CD8-positive, alpha-beta memory T cell (primary cell): ENCODE measurements at regions not wholly inside any gene's neighbourhood (a gene's known extent, or its start where the extent isn't known, plus 50 kb on each side); places are given as distances from the start of the nearest gene placed in this dataset.
"Not testable (repeated sequence)": the region's sequence is repeated elsewhere in the genome, so short reads cannot be mapped to it uniquely, and the experiment has no call there.

Experiments
- CTCF ChIA-PET: fragments of 350-600 bp; sonication (Branson Sonifier 250); formaldehyde crosslinking; loops from one replicate; lab custom pipeline; 2021; ENCODE audit warnings: antibody characterized with exemption; lab: Charles Lee
- POLR2A ChIA-PET: fragments of 350-600 bp; sonication (Branson Sonifier 250); formaldehyde crosslinking; loops from one replicate; lab custom pipeline; 2021; ENCODE audit warnings: antibody characterized with exemption; lab: Charles Lee
- DNase-seq, 5 donors: peaks; one replicate each; pipeline versions ENCODE4 v3.0.0 to v3.0.0-alpha.2; 2020 to 2022; ENCODE audit warnings: mixed read lengths in 1 of 5
- H3K27ac ChIP-seq: one replicate; pipeline ENCODE4 v1.7.0; 2013; ENCODE audit warnings: low read depth, mild to moderate bottlenecking, low read length, moderate library complexity
- H3K27me3 ChIP-seq: 2 replicates; pipeline ENCODE4 v1.7.0; 2013; ENCODE audit warnings: low read length, mild to moderate bottlenecking; ENCODE audit not compliant: insufficient read depth, poor library complexity, severe bottlenecking
- H3K36me3 ChIP-seq: 2 replicates; pipeline ENCODE4 v1.7.0; 2013; ENCODE audit warnings: mild to moderate bottlenecking, low read length, moderate library complexity; ENCODE audit not compliant: insufficient read depth
- H3K4me1 ChIP-seq: 2 replicates; pipeline ENCODE4 v1.7.0; 2013; ENCODE audit warnings: mild to moderate bottlenecking, low read length, moderate library complexity; ENCODE audit not compliant: insufficient read depth
- H3K4me3 ChIP-seq: 2 replicates; pipeline ENCODE4 v1.7.0; 2013; ENCODE audit warnings: mild to moderate bottlenecking, low read length
- H3K9me3 ChIP-seq: 2 replicates; pipeline ENCODE4 v1.7.0; 2013; ENCODE audit warnings: mild to moderate bottlenecking, low read length
- H3K27ac Mint-ChIP-seq, 8 donors: one replicate each; pipeline ENCODE4 v1.8.0; 2020 to 2021; ENCODE audit warnings: mixed read lengths in 8 of 8, mild to moderate bottlenecking in 6 of 8, inconsistent platforms in 3 of 8, moderate library complexity in 3 of 8
- H3K27me3 Mint-ChIP-seq, 2 donors: one replicate each; pipeline ENCODE4 v1.8.0; 2020 to 2021; ENCODE audit warnings: mixed read lengths in 2 of 2, mild to moderate bottlenecking in 1 of 2, moderate library complexity in 1 of 2
- H3K36me3 Mint-ChIP-seq, 3 donors: one replicate each; pipeline ENCODE4 v1.8.0; 2020 to 2021; ENCODE audit warnings: mixed read lengths in 3 of 3, inconsistent platforms in 1 of 3, mild to moderate bottlenecking in 1 of 3
- H3K4me1 Mint-ChIP-seq, 3 donors: one replicate each; pipeline ENCODE4 v1.8.0; 2020 to 2021; ENCODE audit warnings: mixed read lengths in 3 of 3, inconsistent platforms in 1 of 3, mild to moderate bottlenecking in 1 of 3
- H3K4me3 Mint-ChIP-seq, 7 donors: one replicate each; pipeline ENCODE4 v1.8.0; 2020 to 2021; ENCODE audit warnings: mixed read lengths in 7 of 7, mild to moderate bottlenecking in 6 of 7, moderate library complexity in 4 of 7, inconsistent platforms in 2 of 7
- H3K9me3 Mint-ChIP-seq, 5 donors: one replicate each; pipeline ENCODE4 v1.8.0; 2020 to 2022; ENCODE audit warnings: mixed read lengths in 5 of 5, mild to moderate bottlenecking in 3 of 5, moderate library complexity in 2 of 5, inconsistent platforms in 1 of 5

DNA sequence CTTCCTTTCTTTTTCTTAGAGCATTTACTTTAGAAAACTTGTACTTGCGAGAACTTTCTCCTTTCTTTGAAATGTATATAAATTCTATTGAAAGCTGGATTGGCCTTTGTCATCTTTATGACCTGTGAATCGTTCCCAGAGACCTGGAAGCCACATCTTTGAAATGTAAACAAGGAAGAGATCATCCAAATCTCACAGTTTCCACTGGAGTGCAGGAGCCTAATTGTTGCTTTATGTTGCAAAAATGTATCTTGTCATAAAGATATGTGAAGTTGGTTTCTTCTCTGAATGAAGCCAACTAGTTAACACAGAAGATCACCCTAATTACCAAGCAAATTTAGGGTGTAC lies 1101.8 kb downstream of the TAF11L14 start:
- H3K4me1 Mint-ChIP-seq, result peaks cover 48 to 67% (median 67%) of the 10 kb centered on the region in 3 donors
- peaks cover 23 to 59% (median 26%) of the 10 kb centered on the region in 3 donors for H3K36me3 Mint-ChIP-seq
- no peaks in the 10 kb centered on the region for H3K9me3 Mint-ChIP-seq
- DNase-seq, result no peak
- peak overlapping the region in 3 of 8 donors; percentile 12 to 58 (median 17) for H3K27ac Mint-ChIP-seq
- Histone ChIP-seq H3K27ac (no peak overlapping the region), H3K9me3 (no peaks in the 10 kb centered on the region), H3K36me3 (peaks cover 7% of the 10 kb centered on the region), H3K27me3 (no peaks in the 10 kb centered on the region), H3K4me3 (no peak overlapping the region), H3K4me1 (peaks cover 16% of the 10 kb centered on the region)
- H3K4me3 Mint-ChIP-seq, result no peak overlapping the region
- no peaks in the 10 kb centered on the region for H3K27me3 Mint-ChIP-seq
- ChIA-PET POLR2A (interaction anchor here (0.9 kb wide), 1 partner anchor 10 kb away, joined by 3 read pairs; no protein-coding TSS in a partner anchor), CTCF (interaction anchor here (0.6 kb wide), 1 partner anchor 25 kb away, joined by 3 read pairs; no protein-coding TSS in a partner anchor)

DNA sequence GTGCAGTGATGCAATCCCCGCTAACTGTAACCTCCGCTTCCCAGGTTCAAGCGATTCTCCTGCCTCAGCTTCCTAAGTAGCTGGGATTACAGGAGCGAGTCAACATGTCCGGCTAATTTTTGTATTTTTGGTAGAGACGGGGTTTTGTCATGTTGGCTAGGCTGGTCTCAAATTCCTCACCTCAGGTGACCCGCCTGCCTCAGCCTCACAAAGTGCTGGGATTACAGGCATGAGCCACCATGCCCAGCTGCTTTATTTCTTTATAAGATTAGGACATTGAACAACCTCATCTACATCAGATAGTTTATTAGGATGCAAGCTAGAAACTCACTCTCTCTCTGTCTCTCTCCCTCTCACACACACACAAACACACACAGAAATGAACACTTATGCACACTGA lies 1102.5 kb downstream of the TAF11L14 start:
- peaks cover 20% of the 10 kb centered on the region for H3K4me1 ChIP-seq
- H3K9me3 Mint-ChIP-seq, H3K27ac ChIP-seq, H3K27me3 Mint-ChIP-seq, H3K27me3 ChIP-seq, CTCF ChIA-PET, H3K4me3 Mint-ChIP-seq, H3K9me3 ChIP-seq, DNase-seq, H3K4me3 ChIP-seq, H3K36me3 ChIP-seq: not testable (repeated sequence)
- H3K4me1 Mint-ChIP-seq, result peaks cover 53 to 74% (median 72%) of the 10 kb centered on the region in 3 donors
- peak overlapping the region in 5 of 8 donors; percentile 12 to 63 (median 29) for H3K27ac Mint-ChIP-seq
- POLR2A ChIA-PET, result interaction anchor here (0.9 kb wide), 1 partner anchor 9 kb away, joined by 3 read pairs; no protein-coding TSS in a partner anchor
- peaks cover 21 to 57% (median 25%) of the 10 kb centered on the region in 3 donors for H3K36me3 Mint-ChIP-seq

DNA sequence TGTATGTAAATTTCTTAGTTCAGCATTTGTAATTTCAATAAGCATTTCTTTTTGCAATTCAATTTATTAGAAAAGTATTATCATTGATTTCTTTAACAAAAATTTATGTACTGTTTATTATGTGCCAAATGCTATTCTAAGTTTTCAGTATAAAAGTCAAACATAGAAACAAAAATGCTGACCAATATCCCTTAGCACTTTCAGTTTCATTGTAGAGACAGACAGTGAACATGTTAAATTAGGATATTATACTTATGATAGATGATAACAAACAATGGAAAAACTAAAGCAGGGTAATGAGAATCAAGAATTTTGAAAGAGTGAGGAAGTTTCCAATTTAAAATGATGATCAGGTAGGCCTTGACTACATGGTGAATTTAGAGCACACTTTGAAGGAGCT lies 1106.0 kb downstream of the TAF11L14 start:
- ChIA-PET CTCF (no interaction called here), POLR2A (no interaction called here)
- Histone ChIP-seq H3K36me3 (no peaks in the 10 kb centered on the region), H3K9me3 (no peaks in the 10 kb centered on the region), H3K27ac (no peak overlapping the region), H3K4me3 (no peak overlapping the region), H3K4me1 (peaks cover 48% of the 10 kb centered on the region), H3K27me3 (no peaks in the 10 kb centered on the region)
- peak overlapping the region in 2 of 8 donors; percentile 0 to 25 for H3K27ac Mint-ChIP-seq
- H3K4me1 Mint-ChIP-seq, result peaks cover 72 to 91% (median 87%) of the 10 kb centered on the region in 3 donors
- no peaks in the 10 kb centered on the region for H3K27me3 Mint-ChIP-seq
- no peak for DNase-seq
- peak overlapping the region; percentile 35 to 72 (median 52) for H3K4me3 Mint-ChIP-seq
- no peaks in the 10 kb centered on the region for H3K9me3 Mint-ChIP-seq
- peaks cover 3 to 47% (median 9%) of the 10 kb centered on the region in 3 donors for H3K36me3 Mint-ChIP-seq

DNA sequence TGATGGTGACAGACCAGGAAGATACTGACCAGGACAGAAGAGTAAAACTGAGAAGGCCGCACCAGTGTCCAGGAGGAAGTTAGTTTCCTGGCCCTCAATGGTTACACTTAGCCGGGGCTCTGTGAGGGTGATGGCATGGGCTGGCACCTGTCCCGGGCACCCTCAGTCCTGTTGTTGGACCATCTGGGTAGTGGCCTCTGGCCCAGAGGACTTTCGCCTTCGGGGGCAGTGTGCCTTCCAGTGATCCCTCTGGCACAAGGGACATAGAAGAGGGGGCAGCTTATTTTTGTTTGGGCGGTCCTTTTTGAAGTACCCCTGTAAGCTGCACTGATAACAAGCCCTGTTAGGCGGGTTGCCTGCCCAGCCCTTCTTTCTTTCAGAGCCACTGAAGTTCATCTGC lies 1108.6 kb downstream of the TAF11L14 start:
- peaks cover 73 to 85% (median 79%) of the 10 kb centered on the region in 3 donors for H3K4me1 Mint-ChIP-seq
- H3K4me3 ChIP-seq, result no peak overlapping the region
- H3K36me3 Mint-ChIP-seq, result peaks cover 3 to 40% (median 6%) of the 10 kb centered on the region in 3 donors
- H3K27ac ChIP-seq, result no peak overlapping the region
- H3K27ac Mint-ChIP-seq, result peak overlapping the region in 4 of 8 donors; percentile 24 to 77 (median 31)
- no peak for DNase-seq
- H3K36me3 ChIP-seq, result no peaks in the 10 kb centered on the region
- no peaks in the 10 kb centered on the region for H3K9me3 ChIP-seq
- no peaks in the 10 kb centered on the region for H3K9me3 Mint-ChIP-seq
- H3K27me3 ChIP-seq, result no peaks in the 10 kb centered on the region
- H3K27me3 Mint-ChIP-seq, result no peaks in the 10 kb centered on the region
- CTCF ChIA-PET, result no interaction called here
- POLR2A ChIA-PET, result no interaction called here
- peaks cover 55% of the 10 kb centered on the region for H3K4me1 ChIP-seq
- peak overlapping the region; percentile 16 to 85 (median 57) for H3K4me3 Mint-ChIP-seq

DNA sequence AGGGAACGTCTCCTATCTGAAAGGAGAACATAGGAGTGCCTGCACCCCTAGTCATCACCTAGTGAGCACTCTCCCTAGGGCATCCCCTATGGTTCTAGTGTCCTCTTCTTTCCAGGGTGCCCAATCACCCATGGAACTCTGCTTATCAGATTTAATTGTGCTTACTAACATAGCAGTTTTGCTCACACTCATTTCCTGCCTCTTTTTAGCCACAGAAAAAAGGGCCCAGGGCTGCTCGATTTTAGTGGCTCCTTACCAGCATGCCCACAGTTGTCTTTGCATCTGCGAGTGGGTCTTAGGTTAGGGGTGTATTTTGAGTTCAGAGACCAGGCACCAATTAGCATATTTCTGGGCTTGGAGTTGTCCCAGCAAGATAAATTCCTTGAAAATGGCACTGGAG lies 1110.2 kb downstream of the TAF11L14 start:
- Histone ChIP-seq H3K4me1 (peaks cover 51% of the 10 kb centered on the region), H3K4me3 (peak overlapping the region; percentile 77)
- CTCF ChIA-PET, result interaction anchor here (1.1 kb wide), 1 partner anchor 10 kb away, joined by 4 read pairs; no protein-coding TSS in a partner anchor

DNA sequence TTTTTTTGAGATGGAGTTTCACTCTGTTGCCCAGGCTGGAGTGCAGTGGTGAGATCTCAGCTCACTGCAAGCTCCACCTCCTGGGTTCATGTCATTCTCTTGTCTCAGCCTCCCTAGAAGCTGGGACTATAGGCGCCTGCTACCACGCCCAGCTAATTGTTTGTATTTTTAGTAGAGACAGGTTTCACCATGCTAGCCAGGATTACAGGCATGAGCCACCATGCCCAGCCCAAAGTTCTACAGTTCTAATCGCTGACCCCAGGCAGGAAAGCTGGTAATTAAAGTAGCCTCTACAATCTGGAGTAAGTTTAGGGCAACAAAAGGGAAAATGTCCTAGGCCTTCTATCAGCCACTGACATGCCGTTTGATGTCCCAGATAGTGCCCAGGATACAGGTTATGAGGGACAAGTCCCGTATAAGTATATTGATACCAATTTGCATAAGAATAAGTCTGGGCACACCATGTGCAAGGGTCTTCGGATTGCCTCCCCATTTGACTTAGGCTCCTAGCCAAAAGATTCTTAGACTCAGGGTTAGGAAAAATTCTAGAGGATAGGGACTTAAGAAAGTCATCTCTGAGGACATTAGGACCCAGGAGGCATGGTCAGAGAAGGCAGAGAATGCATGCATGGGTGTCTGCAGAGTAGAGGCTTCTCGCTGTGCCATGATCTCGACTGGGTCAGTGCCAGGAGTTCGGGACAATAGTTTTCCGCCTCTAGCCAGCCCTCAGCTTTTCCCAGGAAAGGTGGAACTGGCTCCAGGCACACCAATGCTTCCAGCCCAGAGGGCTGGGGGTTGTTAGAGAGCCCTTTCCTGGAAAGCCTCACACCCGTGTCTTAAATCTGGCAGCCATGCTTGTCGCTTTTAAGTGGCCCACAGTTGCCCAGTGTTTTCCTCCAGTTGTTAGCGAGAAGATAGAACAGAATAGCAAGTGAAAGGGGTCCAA lies 1111.1 kb downstream of the TAF11L14 start:
- Histone ChIP-seq H3K27me3 (no peaks in the 10 kb centered on the region), H3K9me3 (no peaks in the 10 kb centered on the region), H3K4me1 (peaks cover 46% of the 10 kb centered on the region), H3K4me3 (peak overlapping the region; percentile 77), H3K27ac (peak overlapping the region; percentile 76), H3K36me3 (no peaks in the 10 kb centered on the region)
- peak overlapping the region; percentile 90 to 99 (median 97) for H3K4me3 Mint-ChIP-seq
- CTCF ChIA-PET, result interaction anchor here (1.1 kb wide), 1 partner anchor 10 kb away, joined by 4 read pairs; no protein-coding TSS in a partner anchor
- POLR2A ChIA-PET, result no interaction called here
- peak overlapping the region; percentile 93 to 99 (median 96) for H3K27ac Mint-ChIP-seq
- H3K27me3 Mint-ChIP-seq, result no peaks in the 10 kb centered on the region
- peaks cover 56 to 61% (median 56%) of the 10 kb centered on the region in 3 donors for H3K4me1 Mint-ChIP-seq
- DNase-seq, result peak; percentile 8 to 52 (median 27)
- no peaks in the 10 kb centered on the region for H3K9me3 Mint-ChIP-seq
- H3K36me3 Mint-ChIP-seq, result peaks cover 0 to 28% (median 4%) of the 10 kb centered on the region in 3 donors

More for the DNA sequence above, 1110.2 kb downstream of the TAF11L14 start:
- no peak for DNase-seq
- H3K36me3 Mint-ChIP-seq, result peaks cover 0 to 30% (median 4%) of the 10 kb centered on the region in 3 donors
- Histone ChIP-seq H3K27ac (peak overlapping the region; percentile 76), H3K9me3 (no peaks in the 10 kb centered on the region), H3K27me3 (no peaks in the 10 kb centered on the region), H3K36me3 (no peaks in the 10 kb centered on the region)
- H3K9me3 Mint-ChIP-seq, result no peaks in the 10 kb centered on the region
- H3K4me3 Mint-ChIP-seq, result peak overlapping the region; percentile 90 to 99 (median 97)
- POLR2A ChIA-PET, result no interaction called here
- peak overlapping the region; percentile 93 to 99 (median 96) for H3K27ac Mint-ChIP-seq
- H3K27me3 Mint-ChIP-seq, result no peaks in the 10 kb centered on the region
- H3K4me1 Mint-ChIP-seq, result peaks cover 60 to 69% (median 64%) of the 10 kb centered on the region in 3 donors

DNA sequence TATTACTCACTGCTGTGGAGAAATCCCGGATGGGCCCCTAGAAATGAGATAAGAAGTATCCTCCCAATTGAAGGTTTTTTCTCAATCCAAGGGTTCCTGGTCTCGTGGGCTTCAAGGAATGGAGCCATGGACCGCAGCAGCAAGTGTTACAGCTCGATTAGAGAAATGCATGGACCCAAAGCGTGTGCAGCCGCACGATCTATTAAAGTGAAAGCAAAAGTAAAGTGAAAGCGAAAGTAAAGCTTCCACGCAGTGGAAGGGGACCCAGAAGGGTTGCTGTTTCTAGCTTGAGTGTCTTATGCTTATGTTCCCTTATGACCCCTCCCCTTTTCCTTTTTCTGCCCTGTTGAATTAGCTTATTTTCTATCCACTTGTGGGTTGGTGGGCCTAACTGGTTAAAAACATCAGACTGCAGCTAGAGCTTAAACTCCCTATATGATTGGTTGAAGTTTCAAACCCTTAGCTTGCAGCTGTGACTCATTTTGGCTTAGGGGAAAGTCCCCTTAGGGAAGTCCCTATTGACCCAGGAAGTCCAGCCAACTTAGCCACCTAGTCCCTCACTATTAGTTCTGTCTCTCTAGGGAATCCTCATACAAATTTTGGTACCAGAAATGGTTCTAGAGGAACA lies 1111.8 kb downstream of the TAF11L14 start:
- Histone ChIP-seq H3K4me3 (peak overlapping the region; percentile 77), H3K9me3 (no peaks in the 10 kb centered on the region), H3K27me3 (no peaks in the 10 kb centered on the region), H3K4me1 (peaks cover 38% of the 10 kb centered on the region), H3K27ac (peak overlapping the region; percentile 76), H3K36me3 (no peaks in the 10 kb centered on the region)
- Mint-ChIP-seq H3K27ac (peak overlapping the region; percentile 93 to 99 (median 96)), H3K27me3 (no peaks in the 10 kb centered on the region), H3K9me3 (no peaks in the 10 kb centered on the region), H3K4me1 (peaks cover 48 to 53% (median 51%) of the 10 kb centered on the region in 3 donors), H3K4me3 (peak overlapping the region; percentile 90 to 99 (median 97)), H3K36me3 (peaks cover 0 to 25% (median 2%) of the 10 kb centered on the region in 3 donors)
- DNase-seq, result peak; percentile 21 to 68 (median 66)
- ChIA-PET POLR2A (interaction anchor here (0.6 to 0.7 kb wide), 2 partner anchors 9 to 42 kb away, joined by 3 to 4 read pairs; no protein-coding TSS in a partner anchor), CTCF (no interaction called here)
